GM03348 (cell line): ENCODE measurements at regions not wholly inside any gene's neighbourhood (a gene's known extent, or its start where the extent isn't known, plus 50 kb on each side); places are given as distances from the start of the nearest gene placed in this dataset.
"Not testable (repeated sequence)": the region's sequence is repeated elsewhere in the genome, so short reads cannot be mapped to it uniquely, and the experiment has no call there.

Source experiments
- DNase-seq: peaks from one replicate; pipeline ENCODE4 v3.0.0; 2012; ENCODE audit warnings: low spot score

DNA sequence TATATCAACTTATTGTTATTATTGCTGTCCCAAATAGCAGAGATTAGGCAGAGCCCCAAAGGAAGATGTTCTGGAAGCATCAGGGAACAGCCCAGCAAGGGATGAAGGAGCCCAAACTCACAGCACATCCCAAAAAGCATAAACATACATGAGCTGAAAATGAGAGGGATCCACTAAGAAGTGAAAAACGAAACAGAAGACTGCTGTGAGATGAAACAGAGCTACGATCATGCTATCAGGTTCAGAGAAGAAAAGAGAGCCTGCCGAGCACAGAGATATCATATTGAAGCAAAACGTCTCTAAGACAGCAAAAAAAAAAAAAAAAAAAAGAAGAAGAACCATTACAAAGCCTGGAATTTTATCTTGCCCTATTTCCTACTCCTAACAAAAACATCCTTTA, 127.3 kb downstream of the ZNF608 start:
- no peak for DNase-seq

DNA sequence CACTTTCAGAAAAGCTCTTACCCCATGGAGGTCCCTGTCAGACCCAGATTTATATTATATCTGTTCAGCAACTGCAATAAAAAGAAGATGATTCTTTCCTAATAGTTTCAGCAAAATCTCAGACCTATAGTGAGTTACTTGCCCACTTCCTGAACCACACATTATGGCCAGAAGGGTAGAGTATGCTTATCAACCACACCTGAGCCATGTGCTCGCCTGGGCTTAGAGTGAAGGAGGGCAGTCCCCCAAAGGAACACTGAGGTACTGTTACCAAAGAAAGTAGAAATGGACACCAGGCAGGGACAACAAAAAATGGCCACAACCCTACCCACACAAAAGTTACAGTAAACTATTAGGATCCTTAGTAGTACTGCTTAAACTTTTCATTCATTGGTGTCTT, 128.7 kb downstream of the ZNF608 start:
- no peak for DNase-seq

DNA sequence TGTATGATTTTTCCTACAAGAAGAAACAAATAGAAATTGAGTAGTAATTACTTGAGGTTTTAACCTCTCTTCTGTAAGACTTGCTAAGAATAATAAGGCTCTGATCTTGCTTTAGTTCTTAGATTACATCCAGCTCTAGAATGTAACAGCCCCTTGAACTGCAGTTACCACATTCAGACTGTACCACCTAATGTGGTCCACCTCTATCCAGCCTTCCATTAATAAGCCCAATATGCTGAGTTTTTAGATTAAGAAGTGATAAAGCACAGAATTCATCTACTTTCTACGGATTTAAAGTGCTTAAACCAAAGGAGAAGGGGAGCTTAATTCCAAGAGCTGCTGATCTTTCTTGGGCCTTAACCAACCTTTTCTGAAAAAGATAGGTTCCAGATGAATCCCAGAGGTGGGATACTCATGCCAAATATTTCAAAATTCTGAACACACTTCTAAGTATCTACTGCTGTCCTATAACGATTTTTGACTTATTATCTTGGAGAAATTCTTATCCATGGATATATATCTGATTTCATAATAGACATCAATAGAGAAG, 131.5 kb downstream of the ZNF608 start:
- no peak for DNase-seq

DNA sequence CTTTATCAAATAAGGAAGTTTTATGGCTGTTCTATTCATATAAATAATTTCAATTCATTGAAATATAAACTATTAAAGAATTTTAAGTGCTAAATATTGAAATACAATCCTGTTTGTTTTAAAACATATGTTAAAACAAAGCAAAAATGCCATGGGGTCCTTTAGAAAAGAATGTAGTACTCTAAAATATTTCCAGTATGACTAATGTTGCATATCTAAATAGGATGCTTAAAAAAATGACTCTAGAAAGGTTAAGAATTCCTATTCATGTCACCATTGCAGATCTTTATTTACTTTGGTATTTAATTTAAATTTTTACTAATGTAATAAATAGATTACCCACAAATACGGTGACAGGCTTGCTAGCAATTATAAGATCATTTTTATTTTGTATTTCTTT, 132.3 kb downstream of the ZNF608 start:
- no peak for DNase-seq

DNA sequence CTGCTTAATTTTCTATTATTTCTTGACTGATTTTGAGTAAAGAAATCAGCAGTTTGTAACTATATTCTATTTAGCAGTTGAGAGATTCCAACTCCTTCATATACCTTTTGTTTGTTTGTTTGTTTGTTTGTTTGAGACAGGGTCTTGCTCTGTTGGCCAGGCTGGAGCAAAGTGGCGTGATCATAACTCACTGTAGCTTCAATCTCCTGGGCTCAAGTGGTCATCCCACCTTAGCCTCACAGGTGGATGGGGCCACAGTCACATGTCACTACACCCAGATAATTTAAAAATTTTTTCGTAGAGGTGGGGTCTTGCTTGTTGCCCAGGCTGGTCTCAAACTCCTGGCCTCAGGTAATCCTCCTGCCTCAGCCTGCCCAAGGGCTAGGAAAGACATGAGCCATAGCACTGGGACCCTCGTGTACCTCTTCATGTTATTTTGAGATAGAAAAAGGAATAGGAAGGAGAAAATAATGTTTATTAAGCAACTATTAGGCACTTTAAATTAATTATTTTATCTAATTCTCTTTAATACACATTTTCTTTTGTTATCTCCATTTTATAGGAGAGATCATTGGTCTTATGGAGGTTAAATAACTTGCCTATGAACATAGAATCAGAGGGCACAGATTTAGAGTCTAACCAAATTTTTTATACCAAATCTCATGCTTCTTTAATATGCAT, 133.0 kb downstream of the ZNF608 start:
- DNase-seq, result no peak

DNA sequence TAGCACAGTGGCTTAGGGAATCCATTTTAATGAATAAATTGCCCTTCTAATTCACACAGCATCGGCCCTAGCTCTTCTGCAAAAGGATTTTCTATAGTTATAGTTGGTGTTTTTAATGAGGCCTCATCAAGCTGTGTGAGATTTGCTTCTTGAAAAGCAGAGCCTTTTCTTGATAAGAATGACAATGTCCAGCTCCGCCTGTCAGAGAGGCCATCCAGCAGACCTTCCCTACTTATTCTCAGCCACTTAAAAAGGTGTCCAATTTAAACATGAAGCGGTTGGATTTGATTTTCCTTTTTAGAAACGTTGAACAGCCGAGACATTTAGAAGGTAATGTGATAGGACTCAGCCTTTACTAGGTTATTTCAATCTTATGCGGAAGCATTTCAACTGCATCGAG, 134.4 kb downstream of the ZNF608 start:
- no peak for DNase-seq

DNA sequence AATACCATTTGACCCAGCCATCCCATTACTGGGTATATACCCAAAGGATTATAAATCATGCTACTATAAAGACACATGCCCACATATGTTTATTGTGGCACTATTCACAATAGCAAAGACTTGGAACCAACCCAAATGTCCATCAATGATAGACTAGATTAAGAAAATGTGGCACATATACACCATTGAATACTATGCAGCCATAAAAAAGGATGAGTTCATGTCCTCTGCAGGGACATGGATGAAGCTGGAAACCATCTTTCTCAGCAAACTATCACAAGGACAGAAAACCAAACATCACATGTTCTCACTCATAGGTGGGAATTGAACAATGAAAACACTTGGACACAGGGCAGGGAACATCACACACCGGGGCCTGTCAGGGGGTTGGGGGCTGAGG, 135.2 kb downstream of the ZNF608 start:
- DNase-seq, result not testable (repeated sequence)

DNA sequence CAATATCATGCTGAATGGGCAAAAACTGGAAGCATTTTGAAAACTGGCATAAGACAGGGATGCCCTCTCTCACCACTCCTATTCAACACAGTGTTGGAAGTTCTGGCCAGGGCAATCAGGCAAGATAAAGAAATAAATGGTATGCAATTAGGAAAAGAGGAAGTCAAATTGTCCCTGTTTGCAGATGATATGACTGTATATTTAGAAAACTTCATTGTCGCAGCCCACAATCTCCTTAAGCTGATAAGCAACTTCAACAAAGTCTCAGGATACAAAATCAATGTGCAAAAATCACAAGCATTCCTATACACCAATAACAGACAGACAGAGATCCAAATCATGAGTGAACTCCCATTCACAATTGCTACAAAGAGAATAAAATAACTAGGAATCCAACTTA, 136.8 kb downstream of the ZNF608 start:
- not testable (repeated sequence) for DNase-seq

DNA sequence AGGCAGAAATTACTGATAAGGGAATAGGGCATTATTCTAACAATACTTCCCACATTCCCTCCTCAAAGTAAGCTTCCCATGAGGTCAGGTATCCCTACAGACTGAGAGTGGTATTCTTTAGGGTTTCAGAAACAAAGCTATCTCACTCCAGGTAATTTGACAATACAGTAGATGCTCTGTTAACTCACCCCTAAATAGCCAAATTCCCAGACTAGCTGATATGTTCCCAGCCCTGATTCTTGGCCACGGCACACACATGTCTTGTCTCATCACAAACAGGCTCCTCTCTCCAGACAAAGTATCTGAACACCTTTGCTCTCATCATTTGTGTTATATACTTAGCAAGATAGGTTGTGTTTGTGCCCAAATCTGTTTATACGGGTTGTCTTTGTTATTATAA, 139.9 kb downstream of the ZNF608 start:
- DNase-seq, result no peak

DNA sequence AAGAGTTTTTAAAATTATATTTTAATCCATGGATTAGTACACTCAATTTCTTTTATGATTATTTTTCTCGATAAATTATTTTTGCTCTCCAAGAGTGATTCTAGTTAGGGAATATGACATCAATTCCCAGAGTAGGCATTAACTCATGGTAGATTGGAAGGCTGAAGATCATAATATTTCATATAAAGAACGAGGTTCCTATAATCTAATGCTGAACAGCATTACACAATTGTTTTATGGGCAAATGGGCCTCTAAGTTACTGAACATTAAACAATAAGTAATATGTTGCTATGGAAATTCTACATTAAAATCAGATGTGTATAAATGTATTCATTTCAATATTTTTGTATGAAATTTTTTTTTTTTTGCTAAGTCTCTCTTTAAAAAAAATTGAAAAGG, 140.3 kb downstream of the ZNF608 start:
- no peak for DNase-seq

DNA sequence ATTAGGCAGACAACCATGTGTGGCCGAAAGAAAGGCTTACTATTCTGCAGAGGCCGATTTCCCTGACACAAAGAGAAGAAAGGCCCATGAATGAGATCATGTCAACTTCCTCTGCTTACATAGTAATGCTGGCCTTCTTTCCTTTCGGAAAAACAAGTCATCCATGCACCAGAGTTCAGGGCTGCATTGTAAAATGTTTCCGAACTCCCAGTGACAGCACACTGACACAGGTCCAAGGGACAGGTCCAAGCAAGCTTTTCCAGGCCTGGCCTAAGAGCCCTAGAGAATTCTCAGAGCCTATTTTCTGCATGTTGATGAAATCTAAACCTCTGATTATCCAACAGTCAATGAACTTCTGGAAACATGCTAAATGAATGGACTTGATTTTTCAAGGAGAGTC, 140.9 kb downstream of the ZNF608 start:
- no peak for DNase-seq

DNA sequence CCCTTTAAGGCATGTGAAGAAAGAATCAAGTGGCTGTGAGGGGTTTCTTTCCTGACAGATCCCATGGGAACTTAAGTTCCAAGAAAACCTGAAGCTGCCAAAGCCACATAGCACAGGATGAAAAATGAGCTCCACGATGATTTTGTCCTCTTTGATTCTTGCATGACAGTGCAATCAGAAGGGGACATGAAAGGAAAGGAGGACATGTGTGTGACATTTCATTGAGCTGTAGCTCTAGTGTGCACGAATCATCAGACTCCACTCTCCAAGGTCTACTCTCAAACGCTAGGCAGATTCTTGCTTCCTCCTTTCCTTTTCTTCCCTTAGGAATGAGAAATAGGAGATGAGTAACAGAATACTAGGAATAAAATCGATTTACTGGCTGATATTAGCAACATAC, 142.0 kb downstream of the ZNF608 start:
- DNase-seq, result no peak

DNA sequence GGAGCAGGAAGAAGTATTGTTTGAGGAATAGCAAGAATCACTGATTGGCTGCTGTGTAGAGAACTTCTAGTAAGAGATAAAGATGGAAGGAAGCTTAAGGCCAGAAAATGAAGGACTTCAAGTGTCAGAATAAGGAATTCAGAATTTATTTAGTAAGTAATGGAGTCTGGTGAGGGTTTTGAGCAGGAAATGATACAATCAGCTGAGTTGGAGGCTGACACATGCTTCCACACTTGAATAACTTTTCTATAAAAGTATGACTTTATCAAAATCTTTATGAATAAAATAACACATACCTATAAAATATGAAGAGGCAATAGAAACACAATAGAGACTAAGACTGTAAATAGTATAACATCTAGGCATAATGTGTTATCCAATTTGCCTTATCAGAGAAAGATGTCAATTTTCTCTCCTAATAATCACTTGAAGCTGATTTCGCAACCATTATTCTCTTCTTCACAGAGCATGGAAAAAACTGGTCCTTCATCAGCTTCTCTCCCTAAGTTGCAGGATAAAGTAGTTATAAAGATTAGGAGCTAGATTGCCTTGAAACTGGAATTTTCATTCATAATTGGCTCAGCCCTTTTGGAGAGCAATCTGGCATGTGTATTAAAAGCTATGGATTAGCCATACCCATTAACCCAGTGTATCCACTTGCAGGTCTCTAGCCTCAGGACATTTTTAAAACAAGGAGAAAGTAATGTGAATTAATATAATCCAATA, 143.4 kb downstream of the ZNF608 start:
- no peak for DNase-seq

DNA sequence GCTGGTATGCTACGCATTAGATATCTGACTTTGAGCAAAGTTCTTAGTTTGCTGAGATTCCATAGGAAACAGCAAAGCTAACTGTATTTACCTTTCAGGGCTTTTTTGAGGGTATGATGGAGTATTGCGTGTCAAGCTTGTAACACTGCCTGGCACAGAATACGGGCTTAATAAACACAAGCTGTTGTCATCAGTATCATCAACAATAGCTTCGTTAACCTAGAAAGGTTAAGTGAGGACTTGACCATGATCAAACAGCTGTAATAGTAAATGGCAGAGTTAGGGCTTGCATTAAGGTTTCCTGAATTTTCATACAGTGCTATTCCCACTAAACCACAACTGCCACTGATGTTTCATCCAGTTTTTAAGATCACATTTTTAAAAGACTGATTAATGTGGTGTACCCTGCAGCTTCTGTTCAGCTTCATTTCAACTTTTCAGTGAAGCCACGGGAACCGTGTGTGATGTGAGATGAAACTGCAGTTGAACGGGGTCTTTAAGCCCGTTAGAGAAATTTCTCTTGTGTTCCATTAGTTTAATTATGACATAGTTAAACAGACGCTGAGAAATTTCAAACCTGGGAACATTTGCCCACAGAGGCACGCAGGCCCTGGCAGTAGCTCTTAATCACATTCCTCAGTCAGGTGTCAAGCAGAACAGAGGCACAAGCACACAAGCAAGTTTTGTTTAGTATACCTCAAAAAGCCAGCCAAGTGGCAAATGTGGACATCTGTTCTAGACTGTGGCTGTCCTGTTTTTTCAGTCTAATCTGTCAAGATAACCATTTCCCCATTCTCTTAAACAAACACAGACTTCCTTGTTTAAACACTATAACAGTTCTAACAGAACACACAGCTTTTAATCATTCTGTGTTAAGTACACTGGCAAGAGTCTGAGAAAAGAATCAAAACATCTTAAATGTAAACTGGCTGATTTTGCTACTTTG, 147.1 kb downstream of the ZNF608 start:
- peak; percentile 14 for DNase-seq

DNA sequence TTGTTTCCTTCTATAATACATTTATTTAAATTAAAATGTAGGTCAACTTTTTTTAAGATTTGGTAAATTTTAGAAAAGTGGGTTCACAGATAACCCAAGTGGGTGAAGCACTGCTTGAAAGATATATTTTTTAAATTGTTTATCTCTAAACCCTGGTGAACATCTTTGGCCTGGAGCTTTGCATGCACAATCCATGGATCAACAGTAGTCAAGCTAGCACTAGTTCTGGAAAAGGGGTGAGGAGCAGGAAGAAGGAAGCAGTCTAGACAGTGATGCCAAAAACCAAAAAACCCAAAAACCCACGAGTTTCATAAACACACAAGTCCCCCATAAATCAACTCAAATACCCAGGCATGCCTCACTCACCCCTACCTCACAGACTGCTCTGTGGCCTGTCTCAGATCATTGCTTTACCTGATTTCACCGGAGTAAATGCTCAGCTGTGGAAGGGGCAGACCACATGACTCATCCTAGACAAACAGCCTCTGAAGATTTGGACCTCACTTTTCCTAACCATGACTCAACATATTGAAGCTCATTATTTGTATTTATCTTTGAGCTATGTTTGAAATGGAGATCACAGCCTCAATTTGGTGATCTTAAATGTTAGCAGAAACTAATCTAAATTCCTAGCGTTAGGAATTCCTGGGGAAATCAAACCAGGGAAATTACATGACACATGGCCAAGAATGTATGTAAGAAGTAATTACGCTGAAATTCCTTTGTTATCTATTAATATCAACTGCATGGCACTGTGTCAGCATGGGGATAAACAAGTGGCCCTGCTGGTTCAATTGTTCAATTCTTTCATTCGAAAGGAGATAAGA, 149.6 kb downstream of the ZNF608 start:
- peak; percentile 59 for DNase-seq

DNA sequence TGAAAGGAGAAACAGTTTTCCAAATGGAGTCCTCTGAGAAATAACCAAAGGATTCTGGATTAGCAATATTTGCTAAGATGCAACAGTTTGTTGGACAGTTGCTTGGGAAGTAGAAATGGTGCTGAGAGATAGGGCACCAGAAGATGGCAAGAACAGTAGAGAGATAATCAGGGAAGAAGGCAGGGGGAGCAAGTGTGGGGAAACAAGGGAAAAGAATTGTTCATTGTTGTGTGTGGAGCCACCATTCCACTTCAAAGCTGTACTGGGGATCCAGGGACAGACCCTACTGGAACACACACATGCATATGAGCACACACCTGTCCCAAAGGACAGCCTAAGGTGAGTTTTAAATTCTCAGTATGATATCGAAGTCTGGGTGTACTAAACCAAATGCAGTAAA, 152.5 kb downstream of the ZNF608 start:
- DNase-seq, result no peak

DNA sequence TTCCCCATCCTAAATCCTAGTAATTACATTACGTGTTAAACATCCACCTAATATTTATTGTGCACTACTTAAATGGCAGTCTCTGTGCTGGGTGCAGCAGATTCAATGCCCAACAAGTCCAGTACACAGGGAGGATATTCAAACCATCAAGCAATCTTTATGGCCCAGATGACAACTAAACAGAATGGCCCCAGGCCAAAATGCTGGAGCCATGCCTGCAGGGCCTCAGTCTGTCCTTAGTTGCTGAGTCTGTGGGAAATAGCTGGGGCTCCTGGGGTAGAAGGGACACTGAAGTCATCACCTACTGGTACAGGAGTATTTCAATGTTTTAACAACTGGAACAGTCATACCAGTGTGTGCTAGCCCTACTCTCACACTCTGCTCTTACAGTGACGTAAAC, 153.5 kb downstream of the ZNF608 start:
- no peak for DNase-seq

DNA sequence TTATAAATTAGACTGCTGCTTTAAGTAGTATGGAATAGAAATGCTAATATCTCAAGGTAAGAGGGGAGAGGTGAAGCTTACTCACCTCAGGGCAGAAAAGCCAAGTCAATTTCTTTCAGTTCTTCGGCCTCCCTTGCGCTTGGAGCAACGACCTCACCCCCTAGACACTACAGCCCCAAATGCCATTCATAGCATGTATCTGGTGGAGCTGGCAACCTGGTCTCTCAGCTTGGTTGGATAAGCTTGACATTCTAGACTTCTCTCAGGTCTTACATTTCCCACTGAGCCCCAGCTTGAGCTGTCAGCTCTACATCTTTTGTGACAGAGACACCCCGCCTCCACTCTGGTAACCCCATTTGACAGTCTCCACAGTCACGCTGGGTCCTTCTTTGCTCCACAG, 154.9 kb downstream of the ZNF608 start:
- DNase-seq, result no peak

DNA sequence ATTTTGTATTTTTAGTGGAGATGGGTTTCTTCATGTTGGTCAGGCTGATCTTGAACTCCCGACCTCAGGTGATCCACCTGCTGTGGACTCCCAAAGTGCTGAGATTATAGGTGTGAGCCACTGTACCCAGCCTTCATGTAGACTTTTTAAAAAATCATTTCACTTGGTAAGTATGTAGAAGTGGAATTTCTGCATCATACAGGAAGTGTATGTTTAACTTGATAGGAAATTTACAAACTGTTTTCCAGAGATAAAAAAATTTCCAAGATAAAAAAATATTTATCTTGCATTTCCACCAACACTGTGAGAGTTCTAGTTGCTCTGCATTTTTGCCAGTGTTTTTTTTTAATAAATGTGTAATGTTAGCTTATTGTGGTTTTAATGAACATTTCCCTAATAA, 155.8 kb downstream of the ZNF608 start:
- no peak for DNase-seq

DNA sequence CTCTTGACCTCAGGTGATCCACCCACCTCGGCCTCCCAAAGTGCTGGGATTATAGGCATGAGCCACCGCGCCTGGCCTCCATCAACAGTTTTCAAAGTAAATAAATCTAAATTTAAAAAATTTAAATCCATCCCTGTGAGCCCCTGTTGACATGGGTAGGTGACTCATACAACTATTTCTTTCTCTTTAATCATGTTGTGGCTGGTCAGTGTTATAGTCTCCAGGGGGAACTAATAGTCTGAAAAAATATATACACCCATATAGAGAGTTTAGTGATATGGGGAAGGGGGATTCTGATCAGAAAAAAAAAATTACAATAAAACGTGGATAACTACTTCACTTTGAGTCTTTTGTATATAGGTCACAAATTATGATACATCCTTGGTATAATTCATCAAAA, 159.2 kb downstream of the ZNF608 start:
- DNase-seq, result no peak

DNA sequence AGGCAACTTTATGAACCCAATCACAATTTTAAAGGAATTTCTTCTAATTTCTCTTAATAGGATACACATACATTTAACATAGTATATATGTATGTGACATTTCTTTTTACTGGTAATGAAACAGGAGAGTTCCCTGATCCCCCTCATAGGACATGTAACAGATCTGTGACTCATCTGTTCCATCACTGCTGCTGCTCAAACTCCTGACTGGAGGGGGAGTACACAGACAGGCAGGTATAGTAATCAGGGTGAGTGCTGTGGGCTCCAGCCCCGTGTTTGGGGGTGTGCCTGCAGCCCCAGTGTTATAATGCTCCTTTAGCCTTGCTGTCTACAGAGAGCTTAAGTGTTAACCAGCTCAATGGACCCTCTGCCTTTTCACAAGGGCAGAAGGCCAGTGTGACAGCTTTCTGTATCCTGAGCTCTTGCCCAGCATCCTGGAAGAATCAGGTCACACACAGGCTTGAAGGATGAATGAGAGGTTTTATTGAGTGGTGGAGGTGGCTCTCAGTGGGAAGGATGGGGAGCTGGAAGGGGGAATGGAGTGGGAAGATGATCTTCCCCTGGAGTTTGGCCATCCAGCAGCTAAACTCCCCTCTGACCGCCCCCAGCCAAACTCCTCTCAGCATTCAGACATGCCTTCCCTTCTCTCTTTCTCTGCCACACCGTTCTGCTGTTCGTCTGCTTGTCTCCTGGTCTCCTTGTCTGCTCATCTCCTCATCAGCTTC, 161.3 kb downstream of the ZNF608 start:
- DNase-seq, result no peak
